BJ (cell line): ENCODE measurements at regions not wholly inside any gene's neighbourhood (a gene's known extent, or its start where the extent isn't known, plus 50 kb on each side); places are given as distances from the start of the nearest gene placed in this dataset.
"Not testable (repeated sequence)": the region's sequence is repeated elsewhere in the genome, so short reads cannot be mapped to it uniquely, and the experiment has no call there.

Experiments
- CTCF ChIA-PET: fragments of 350-600 bp; formaldehyde crosslinking; extraction: SDS; loops from one replicate; lab custom pipeline; 2021; ENCODE audit warnings: antibody characterized with exemption, inconsistent platforms; lab: Yijun Ruan, JAX
- POLR2A ChIA-PET: fragments of 300-600 bp; sonication (Branson Sonifier 250); formaldehyde crosslinking; extraction: SDS; loops from one replicate; lab custom pipeline; 2021; ENCODE audit warnings: antibody characterized with exemption; lab: Charles Lee
- DNase-seq: peaks from one replicate; pipeline ENCODE4 v3.0.0-alpha.2; 2011; ENCODE audit warnings: low read depth
- H3K27me3 ChIP-seq: 2 replicates; pipeline ENCODE4 v1.6.0; 2011; ENCODE audit warnings: low read length; ENCODE audit not compliant: control insufficient read depth, insufficient read depth
- H3K36me3 ChIP-seq: 2 replicates; pipeline ENCODE4 v1.5.1; 2011; ENCODE audit warnings: low read length; ENCODE audit not compliant: control insufficient read depth, insufficient read depth
- H3K4me3 ChIP-seq: 2 replicates; pipeline ENCODE4 v1.5.1; 2011; ENCODE audit warnings: low read depth, mild to moderate bottlenecking, control low read depth, low read length
- CTCF ChIP-seq: IDR thresholded peaks from 2 replicates; pipeline ENCODE4 v1.5.1; 2011; ENCODE audit warnings: low read depth, mild to moderate bottlenecking, control low read depth, inconsistent platforms, low read length, moderate library complexity; ENCODE audit not compliant: insufficient read depth

DNA sequence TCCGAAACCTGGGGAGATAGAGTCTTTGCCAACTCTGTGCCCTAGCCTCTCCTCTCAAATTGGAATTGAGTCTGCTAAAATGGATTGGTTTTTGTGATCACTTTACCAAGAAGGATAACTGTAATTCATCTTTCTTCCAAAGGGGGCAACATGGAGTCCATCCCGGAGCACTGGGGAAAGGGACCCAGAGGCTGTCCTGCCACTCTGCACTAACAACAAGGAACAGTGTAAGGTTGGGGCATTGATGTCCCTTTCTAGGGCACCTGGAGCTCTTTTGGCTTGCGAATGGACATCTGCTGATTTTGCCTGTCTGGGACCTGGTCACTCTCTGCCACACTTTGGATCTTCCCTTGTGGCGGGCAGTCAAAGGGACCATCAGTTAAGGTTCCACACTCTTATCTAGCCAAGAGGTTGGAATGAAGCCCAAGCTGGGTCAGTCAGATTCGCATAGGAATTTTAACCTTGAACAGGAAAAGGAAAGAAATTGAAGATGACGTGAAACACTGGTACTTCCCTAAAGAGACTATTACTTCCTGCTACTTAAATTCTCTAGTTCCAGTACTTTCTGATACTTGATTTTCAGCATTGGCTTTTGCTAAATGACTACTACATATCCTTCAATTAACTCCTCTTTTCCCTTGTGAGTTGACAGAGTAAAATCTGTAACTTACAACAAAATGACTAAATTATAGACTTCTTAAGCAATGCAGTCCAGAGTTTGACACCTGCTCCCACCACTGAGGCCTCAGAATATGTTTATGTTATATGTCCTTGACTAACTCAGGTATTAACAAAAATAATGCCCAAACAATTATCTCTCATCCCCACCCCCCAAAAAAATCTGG is 64.7 kb upstream of the KLF7 start:
- no peak for DNase-seq
- peak; percentile 42 for TF ChIP-seq CTCF
- Histone ChIP-seq H3K4me3 (no peak overlapping the region), H3K36me3 (no peaks in the 10 kb centered on the region), H3K27me3 (no peaks in the 10 kb centered on the region)
- CTCF ChIA-PET: interaction anchor here (0.6 to 1.8 kb wide), 5 partner anchors 9 to 395 kb away, joined by 3 to 5 read pairs (median 3); no protein-coding TSS in a partner anchor
- POLR2A ChIA-PET: no interaction called here

DNA sequence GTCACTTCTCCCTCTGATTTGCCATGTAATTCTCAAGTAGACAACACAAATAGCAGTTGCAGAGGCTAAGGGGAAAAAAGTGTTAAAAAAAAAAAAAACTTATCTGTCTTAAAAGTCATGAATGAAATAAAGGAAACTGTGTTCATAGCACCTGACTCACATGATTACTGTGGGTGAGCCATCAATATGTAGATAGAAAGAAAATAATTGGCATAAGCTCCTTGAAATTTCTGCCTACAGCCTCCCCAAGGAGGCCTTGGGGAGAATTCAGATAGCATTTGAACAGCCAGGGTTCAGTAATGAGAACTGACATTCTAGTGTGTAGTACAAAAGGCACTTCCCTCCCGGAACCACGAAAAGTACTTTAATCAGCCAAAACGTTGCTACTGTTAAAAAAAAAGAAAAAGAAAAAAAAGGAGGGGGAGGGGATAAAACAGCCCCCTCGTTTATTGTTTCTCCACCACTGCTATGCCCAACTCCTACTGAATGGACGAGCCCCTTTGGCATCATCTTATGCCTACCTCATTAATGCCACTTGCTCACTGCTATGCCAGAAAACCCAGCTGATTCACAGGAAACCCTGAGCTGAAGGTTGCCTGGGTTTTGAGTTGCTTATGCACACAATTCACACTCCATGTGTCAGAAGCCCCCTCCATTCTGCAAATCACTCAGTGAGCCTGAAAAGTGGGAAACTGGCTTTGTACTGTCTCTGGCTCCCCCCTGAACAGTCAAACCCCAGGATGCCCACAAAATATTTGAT is 65.5 kb upstream of the KLF7 start:
- ChIA-PET CTCF (interaction anchor here (0.7 to 1.8 kb wide), 5 partner anchors 10 to 239 kb away, joined by 3 to 5 read pairs (median 4); no protein-coding TSS in a partner anchor), POLR2A (no interaction called here)
- Histone ChIP-seq H3K27me3 (no peaks in the 10 kb centered on the region), H3K36me3 (no peaks in the 10 kb centered on the region), H3K4me3 (no peak overlapping the region)
- no peak for TF ChIP-seq CTCF
- DNase-seq: no peak

GRCh38 chr2:207231967-207232366 is 66.2 kb upstream of the KLF7 start:
- POLR2A ChIA-PET: no interaction called here
- no peak for DNase-seq
- TF ChIP-seq CTCF: no peak
- no peaks in the 10 kb centered on the region for H3K27me3 ChIP-seq
- H3K4me3 ChIP-seq: no peak overlapping the region
- CTCF ChIA-PET: interaction anchor here (0.8 to 1.5 kb wide), 2 partner anchors 27 to 64 kb away, joined by 4 to 5 read pairs; no protein-coding TSS in a partner anchor
- no peaks in the 10 kb centered on the region for H3K36me3 ChIP-seq

- CTCF ChIA-PET, DNase-seq, POLR2A ChIA-PET, H3K36me3 ChIP-seq, H3K27me3 ChIP-seq, H3K4me3 ChIP-seq: not testable (repeated sequence)
These were observed 67.4 kb upstream of the KLF7 start for GRCh38 chr2:207233141-207233540.

GRCh38 chr2:207233731-207234130 is 68.0 kb upstream of the KLF7 start:
- ChIA-PET CTCF (no interaction called here), POLR2A (no interaction called here)
- Histone ChIP-seq H3K27me3 (no peaks in the 10 kb centered on the region), H3K36me3 (no peaks in the 10 kb centered on the region), H3K4me3 (no peak overlapping the region)
- DNase-seq: no peak
- no peak for TF ChIP-seq CTCF
